ENCODE measurements at regions not wholly inside any gene's neighbourhood (a gene's known extent, or its start where the extent isn't known, plus 50 kb on each side); places are given as distances from the start of the nearest gene placed in this dataset.

DNA sequence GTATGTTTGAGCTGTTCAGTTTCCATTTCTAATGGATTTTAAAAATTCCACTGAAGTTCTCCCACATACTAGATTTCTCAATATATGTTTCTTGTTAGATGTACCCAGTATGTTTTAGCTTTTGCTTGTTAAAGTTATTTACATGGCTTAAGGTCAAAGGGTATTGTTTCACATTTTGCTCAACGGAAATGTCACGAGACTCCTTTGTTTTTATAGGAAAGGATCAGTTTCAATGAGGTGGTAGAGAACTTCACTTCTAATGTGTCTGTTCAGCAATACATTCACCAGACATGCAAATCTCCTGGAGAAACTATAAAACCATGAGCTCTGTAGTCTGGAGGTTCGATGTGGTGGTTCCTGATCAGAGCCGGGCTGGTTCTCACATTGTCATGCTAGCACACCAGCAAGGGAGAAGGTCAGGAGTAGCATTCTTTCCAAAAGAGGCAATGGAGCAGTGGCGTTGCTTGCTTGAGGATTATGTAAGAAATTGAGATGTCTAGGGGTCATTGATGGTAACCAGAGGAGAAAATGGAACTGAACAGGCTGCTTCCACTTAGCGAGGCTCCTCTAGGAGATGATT, 114.0 kb downstream of the RAB18 start:
- no peak for DNase-seq (ENCODE audit: low spot score in 2 of 2, unreplicated experiment in 2 of 2)
- no peaks in the 10 kb centered on the region for H3K9me3 Mint-ChIP-seq
- no peaks in the 10 kb centered on the region for H3K36me3 Mint-ChIP-seq

DNA sequence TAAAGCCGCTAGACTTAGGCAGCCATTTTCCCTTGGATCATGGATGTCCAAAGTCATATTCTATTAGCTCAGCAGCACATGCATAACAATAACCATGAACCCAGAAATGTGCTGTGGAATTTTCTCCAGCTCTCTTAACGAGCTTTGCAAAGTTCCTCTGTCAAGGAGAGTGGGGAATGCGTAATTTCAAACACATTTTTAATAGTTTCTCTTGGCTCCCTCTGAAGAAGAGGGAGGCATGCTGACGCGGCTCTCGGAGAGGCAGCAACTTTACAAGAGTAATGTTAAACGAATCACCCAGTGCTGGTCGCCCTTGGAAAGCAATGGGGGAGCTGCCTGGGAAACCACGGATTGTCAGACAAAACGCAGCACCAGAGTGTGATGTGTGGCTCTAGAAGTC, 114.8 kb downstream of the RAB18 start:
- Mint-ChIP-seq H3K27ac (no peak overlapping the region), H3K36me3 (no peaks in the 10 kb centered on the region), H3K9me3 (no peaks in the 10 kb centered on the region), H3K27me3 (ENCODE audit: low read depth) (no peaks in the 10 kb centered on the region), H3K4me3 (no peak overlapping the region), H3K4me1 (peaks cover 47% of the 10 kb centered on the region)
- TF ChIP-seq, protein P1, sequence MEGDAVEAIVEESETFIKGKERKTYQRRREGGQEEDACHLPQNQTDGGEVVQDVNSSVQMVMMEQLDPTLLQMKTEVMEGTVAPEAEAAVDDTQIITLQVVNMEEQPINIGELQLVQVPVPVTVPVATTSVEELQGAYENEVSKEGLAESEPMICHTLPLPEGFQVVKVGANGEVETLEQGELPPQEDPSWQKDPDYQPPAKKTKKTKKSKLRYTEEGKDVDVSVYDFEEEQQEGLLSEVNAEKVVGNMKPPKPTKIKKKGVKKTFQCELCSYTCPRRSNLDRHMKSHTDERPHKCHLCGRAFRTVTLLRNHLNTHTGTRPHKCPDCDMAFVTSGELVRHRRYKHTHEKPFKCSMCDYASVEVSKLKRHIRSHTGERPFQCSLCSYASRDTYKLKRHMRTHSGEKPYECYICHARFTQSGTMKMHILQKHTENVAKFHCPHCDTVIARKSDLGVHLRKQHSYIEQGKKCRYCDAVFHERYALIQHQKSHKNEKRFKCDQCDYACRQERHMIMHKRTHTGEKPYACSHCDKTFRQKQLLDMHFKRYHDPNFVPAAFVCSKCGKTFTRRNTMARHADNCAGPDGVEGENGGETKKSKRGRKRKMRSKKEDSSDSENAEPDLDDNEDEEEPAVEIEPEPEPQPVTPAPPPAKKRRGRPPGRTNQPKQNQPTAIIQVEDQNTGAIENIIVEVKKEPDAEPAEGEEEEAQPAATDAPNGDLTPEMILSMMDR (IDR thresholded peaks at IDR 0.05; ENCODE audit: unreplicated experiment), result no peak
- DNase-seq (ENCODE audit: low spot score in 2 of 2, unreplicated experiment in 2 of 2), result no peak

More for the DNA sequence above, 114.0 kb downstream of the RAB18 start:
- Mint-ChIP-seq H3K27me3 (ENCODE audit: low read depth) (no peaks in the 10 kb centered on the region), H3K4me1 (peaks cover 47% of the 10 kb centered on the region), H3K4me3 (no peak overlapping the region), H3K27ac (no peak overlapping the region)
- TF ChIP-seq, protein P1 (IDR thresholded peaks at IDR 0.05; ENCODE audit: unreplicated experiment), result no peak

DNA sequence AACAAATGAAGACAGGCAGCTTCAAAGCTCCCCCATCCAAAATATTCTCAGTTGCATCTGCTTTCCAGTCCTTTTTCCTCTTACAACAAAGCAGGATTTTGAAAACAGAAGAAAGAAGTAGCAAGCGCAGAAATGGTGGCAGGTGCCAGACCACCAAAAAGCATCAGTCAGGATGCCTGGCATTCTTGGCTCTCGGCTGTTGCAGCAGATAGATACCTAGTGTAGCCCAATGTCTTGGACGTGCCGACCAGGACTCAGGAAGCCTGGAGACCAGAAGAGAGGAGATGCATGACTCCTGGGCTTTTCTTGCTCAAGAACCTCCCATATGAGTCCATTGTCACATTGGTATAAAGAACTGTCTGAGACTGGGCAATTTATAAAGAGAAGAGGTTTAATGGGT, 115.2 kb downstream of the RAB18 start:
- DNase-seq (ENCODE audit: low spot score in 2 of 2, unreplicated experiment in 2 of 2), result no peak
- H3K9me3 Mint-ChIP-seq, result no peaks in the 10 kb centered on the region
- no peak overlapping the region for H3K4me3 Mint-ChIP-seq
- no peaks in the 10 kb centered on the region for H3K27me3 Mint-ChIP-seq (ENCODE audit: low read depth)
- H3K4me1 Mint-ChIP-seq, result peaks cover 47% of the 10 kb centered on the region
- TF ChIP-seq, protein P1 (IDR thresholded peaks at IDR 0.05; ENCODE audit: unreplicated experiment), result no peak
- H3K27ac Mint-ChIP-seq, result no peak overlapping the region
- no peaks in the 10 kb centered on the region for H3K36me3 Mint-ChIP-seq

DNA sequence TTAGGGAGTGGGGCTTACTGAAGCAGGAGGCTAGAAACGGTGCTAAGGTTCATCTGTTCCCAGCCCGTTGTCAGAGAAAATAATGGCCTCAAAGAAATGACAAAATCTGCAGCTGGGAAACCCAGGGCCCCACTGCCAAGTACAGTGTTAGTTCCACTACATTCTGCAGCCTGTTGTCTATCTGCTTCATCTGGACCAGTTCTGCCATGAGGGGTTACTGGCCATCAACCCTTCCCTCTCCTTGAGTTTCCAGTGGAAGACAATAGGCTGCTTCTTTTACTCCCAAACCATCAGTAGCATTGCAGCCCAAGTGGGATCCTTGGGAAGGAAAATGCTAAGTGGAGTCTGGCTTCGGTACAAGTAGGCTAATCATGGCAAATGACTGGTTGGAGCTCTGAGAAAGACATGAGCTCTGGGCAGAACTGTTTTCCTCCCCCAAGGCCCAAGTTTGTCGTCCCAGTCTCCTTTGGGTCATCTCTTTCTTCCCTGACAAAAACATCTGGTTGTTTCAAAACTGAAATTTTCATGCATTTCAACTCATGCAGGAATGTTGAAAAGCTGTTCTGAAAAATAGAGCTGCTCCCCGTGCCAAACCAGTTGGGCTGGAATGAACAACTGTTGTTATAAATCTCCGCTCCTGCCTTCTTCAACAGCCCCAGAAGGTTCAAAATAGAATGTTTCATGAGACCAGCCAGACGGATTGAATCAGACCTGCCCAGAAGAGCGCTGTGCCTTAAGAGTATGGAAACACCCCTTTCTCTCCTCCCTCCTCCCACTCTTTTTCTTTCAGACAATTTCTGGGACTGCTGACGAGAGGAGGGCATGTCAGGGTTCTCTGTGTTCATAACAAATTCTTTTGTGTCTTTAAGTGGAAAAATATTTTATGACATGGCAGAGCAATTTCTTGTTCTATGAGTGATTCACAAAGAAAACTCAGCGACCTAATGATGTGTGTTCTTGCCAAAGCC, 116.6 kb downstream of the RAB18 start:
- peak overlapping the region; percentile 36 for H3K4me3 Mint-ChIP-seq
- TF ChIP-seq, protein P1 (IDR thresholded peaks at IDR 0.05; ENCODE audit: unreplicated experiment), result no peak
- no peaks in the 10 kb centered on the region for H3K36me3 Mint-ChIP-seq
- no peaks in the 10 kb centered on the region for H3K9me3 Mint-ChIP-seq
- no peaks in the 10 kb centered on the region for H3K27me3 Mint-ChIP-seq (ENCODE audit: low read depth)
- H3K27ac Mint-ChIP-seq, result peak overlapping the region; percentile 89
- peak in 1 of 2 experiments; percentile 57 for DNase-seq (ENCODE audit: low spot score in 2 of 2, unreplicated experiment in 2 of 2)
- H3K4me1 Mint-ChIP-seq, result peaks cover 41% of the 10 kb centered on the region

DNA sequence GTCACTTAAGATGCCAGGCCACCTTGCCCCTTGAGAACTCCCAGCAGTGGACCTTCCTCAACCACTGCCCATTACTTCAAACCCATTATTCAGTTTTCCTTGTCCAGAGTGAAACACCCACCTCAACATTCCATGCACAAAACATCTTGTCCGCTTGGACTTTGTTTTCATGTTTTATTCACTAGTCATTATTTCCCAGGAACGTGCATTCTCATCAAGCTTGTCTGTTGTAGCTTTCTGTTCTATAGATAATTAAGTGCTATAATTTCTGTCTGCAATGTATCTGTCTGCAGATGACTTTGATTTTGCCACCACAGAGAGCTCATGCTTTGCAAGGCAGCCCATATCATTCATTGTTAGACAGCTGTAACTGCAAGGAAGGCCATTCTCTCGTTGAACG, 117.4 kb downstream of the RAB18 start:
- Mint-ChIP-seq H3K27ac (peak overlapping the region; percentile 89), H3K36me3 (no peaks in the 10 kb centered on the region), H3K4me3 (peak overlapping the region; percentile 36), H3K27me3 (ENCODE audit: low read depth) (no peaks in the 10 kb centered on the region), H3K4me1 (peaks cover 41% of the 10 kb centered on the region), H3K9me3 (no peaks in the 10 kb centered on the region)
- DNase-seq (ENCODE audit: low spot score in 2 of 2, unreplicated experiment in 2 of 2), result no peak
- TF ChIP-seq, protein P1 (IDR thresholded peaks at IDR 0.05; ENCODE audit: unreplicated experiment), result no peak

Measured in mesothelial cell of epicardium (in vitro differentiated cells).